DND-41 (cell line): ENCODE measurements at regions not wholly inside any gene's neighbourhood (a gene's known extent, or its start where the extent isn't known, plus 50 kb on each side); places are given as distances from the start of the nearest gene placed in this dataset.

Experiments used
- ATAC-seq: fragments of 200-7000 bp; cut with Tn5 transposase; 3 replicates; pipeline ENCODE4 v1.9.1; 2021; ENCODE audit warnings: low read depth; ENCODE audit not compliant: insufficient read depth
- DNase-seq: peaks from one replicate; pipeline ENCODE4 v3.0.0-alpha.2; 2020
- H2AFZ ChIP-seq: 2 replicates; pipeline ENCODE4 v1.6.0; 2012; ENCODE audit warnings: low read depth, low read length
- H3K27ac ChIP-seq: 2 replicates; pipeline ENCODE4 v1.5.1; 2012; ENCODE audit warnings: low read length, inconsistent platforms
- H3K27me3 ChIP-seq: fragments of 200-600 bp; sonication (generic); 2 replicates; pipeline ENCODE4 v1.6.0; 2012; ENCODE audit warnings: low read length, mild to moderate bottlenecking, inconsistent platforms; ENCODE audit not compliant: insufficient read depth, poor library complexity
- H3K36me3 ChIP-seq: 2 replicates; pipeline ENCODE4 v1.5.1; 2012; ENCODE audit warnings: low read length, inconsistent platforms; ENCODE audit not compliant: insufficient read depth
- H3K4me1 ChIP-seq: 2 replicates; pipeline ENCODE4 v1.5.1; 2012; ENCODE audit warnings: mild to moderate bottlenecking, low read length; ENCODE audit not compliant: insufficient read depth
- H3K4me2 ChIP-seq: 2 replicates; pipeline ENCODE4 v1.6.0; 2012; ENCODE audit warnings: mild to moderate bottlenecking, moderate library complexity, low read length, inconsistent platforms; ENCODE audit not compliant: insufficient read depth
- H3K4me3 ChIP-seq, 2 experiments: fragments of 200-600 bp in 1 of 2; shearing (Covaris generic) in 1 of 2; 2 replicates each; pipeline ENCODE4 v1.5.1; 2012 to 2016; ENCODE audit warnings: inconsistent platforms in 2 of 2, low read length in 2 of 2, mild to moderate bottlenecking in 2 of 2, low read depth in 1 of 2, moderate library complexity in 1 of 2
- H3K79me2 ChIP-seq: 2 replicates; pipeline ENCODE4 v1.6.0; 2012; ENCODE audit warnings: low read length, inconsistent platforms; ENCODE audit not compliant: insufficient read depth
- H3K9ac ChIP-seq: 2 replicates; pipeline ENCODE4 v1.6.0; 2012; ENCODE audit warnings: low read depth, mild to moderate bottlenecking, inconsistent platforms, low read length, moderate library complexity
- H3K9me3 ChIP-seq: 2 replicates; pipeline ENCODE4 v1.5.1; 2012; ENCODE audit warnings: low read length, moderate library complexity, mild to moderate bottlenecking, inconsistent platforms; ENCODE audit not compliant: insufficient read depth, severe bottlenecking
- H4K20me1 ChIP-seq: 2 replicates; pipeline ENCODE4 v1.6.0; 2012; ENCODE audit warnings: low read length; ENCODE audit not compliant: insufficient read depth
- EZH2 ChIP-seq: IDR thresholded peaks from 3 replicates; pipeline ENCODE4 v1.6.1; 2012; ENCODE audit warnings: borderline replicate concordance, low read depth, mild to moderate bottlenecking, moderate library complexity, low read length, inconsistent platforms; ENCODE audit not compliant: severe bottlenecking
- TF ChIP-seq, protein P1 (sequence below): IDR thresholded peaks from 2 replicates; pipeline ENCODE4 v1.5.1; 2012; ENCODE audit warnings: borderline replicate concordance, low read length, moderate library complexity, mild to moderate bottlenecking; ENCODE audit not compliant: poor library complexity, severe bottlenecking; ENCODE audit errors: extremely low read depth

DNA sequence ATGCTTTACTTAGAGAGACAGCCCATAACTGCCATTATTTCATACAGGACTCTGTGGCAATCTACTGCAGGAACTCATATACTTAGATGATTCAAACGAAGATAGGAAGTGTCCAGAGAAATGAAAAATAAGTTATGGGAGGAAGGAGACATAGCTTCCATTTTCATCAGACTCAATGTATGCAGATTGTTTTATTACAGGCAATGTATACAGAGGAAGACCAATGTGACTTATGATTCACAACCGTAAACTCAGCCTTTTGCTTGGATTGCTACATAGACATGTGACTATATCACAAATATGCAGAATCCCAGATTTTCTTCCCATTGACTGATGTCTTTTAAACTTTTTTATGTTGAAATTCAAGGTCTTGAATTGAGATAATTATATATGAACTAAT lies 793.4 kb downstream of the SATB2 start:
- no peak overlapping the region for H3K9ac ChIP-seq
- DNase-seq, result no peak
- H3K36me3 ChIP-seq, result no peaks in the 10 kb centered on the region
- no peaks in the 10 kb centered on the region for H3K4me1 ChIP-seq
- H3K27ac ChIP-seq, result no peak overlapping the region
- no peak for TF ChIP-seq EZH2
- TF ChIP-seq, protein P1, sequence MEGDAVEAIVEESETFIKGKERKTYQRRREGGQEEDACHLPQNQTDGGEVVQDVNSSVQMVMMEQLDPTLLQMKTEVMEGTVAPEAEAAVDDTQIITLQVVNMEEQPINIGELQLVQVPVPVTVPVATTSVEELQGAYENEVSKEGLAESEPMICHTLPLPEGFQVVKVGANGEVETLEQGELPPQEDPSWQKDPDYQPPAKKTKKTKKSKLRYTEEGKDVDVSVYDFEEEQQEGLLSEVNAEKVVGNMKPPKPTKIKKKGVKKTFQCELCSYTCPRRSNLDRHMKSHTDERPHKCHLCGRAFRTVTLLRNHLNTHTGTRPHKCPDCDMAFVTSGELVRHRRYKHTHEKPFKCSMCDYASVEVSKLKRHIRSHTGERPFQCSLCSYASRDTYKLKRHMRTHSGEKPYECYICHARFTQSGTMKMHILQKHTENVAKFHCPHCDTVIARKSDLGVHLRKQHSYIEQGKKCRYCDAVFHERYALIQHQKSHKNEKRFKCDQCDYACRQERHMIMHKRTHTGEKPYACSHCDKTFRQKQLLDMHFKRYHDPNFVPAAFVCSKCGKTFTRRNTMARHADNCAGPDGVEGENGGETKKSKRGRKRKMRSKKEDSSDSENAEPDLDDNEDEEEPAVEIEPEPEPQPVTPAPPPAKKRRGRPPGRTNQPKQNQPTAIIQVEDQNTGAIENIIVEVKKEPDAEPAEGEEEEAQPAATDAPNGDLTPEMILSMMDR, result no peak
- no peaks in the 10 kb centered on the region for H3K79me2 ChIP-seq
- H4K20me1 ChIP-seq, result no peaks in the 10 kb centered on the region
- no peak overlapping the region for H3K4me2 ChIP-seq
- no peak overlapping the region for H3K4me3 ChIP-seq
- no peaks in the 10 kb centered on the region for H3K9me3 ChIP-seq
- H3K27me3 ChIP-seq, result no peaks in the 10 kb centered on the region
- ATAC-seq, result no peak
- no peak overlapping the region for H2AFZ ChIP-seq

DNA sequence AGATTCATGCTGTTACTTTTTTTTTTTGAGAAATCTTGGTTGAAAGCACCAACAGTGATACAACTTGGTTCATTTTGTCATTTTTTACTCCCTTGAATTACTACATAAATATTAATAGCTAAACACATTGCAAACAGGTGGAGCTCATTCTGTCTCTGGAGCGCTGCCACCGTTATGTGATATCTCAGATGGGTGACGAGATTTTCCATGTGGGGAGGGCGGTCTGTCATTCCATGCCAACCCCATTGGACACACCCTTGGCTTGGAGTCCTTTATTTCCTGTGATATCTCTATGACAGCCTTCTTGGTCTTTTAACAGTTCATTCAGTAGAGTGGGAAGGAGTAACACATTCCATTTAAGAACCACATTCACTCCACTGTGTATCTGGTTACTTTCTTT lies 794.8 kb downstream of the SATB2 start:
- Histone ChIP-seq H3K9me3 (no peaks in the 10 kb centered on the region), H3K9ac (no peak overlapping the region), H2AFZ (no peak overlapping the region), H3K27me3 (no peaks in the 10 kb centered on the region), H3K27ac (no peak overlapping the region), H3K4me2 (no peak overlapping the region), H3K79me2 (no peaks in the 10 kb centered on the region), H4K20me1 (no peaks in the 10 kb centered on the region), H3K4me3 (no peak overlapping the region), H3K36me3 (no peaks in the 10 kb centered on the region), H3K4me1 (no peaks in the 10 kb centered on the region)
- no peak for ATAC-seq
- no peak for DNase-seq
- TF ChIP-seq EZH2, result no peak
- TF ChIP-seq, protein P1, result no peak

DNA sequence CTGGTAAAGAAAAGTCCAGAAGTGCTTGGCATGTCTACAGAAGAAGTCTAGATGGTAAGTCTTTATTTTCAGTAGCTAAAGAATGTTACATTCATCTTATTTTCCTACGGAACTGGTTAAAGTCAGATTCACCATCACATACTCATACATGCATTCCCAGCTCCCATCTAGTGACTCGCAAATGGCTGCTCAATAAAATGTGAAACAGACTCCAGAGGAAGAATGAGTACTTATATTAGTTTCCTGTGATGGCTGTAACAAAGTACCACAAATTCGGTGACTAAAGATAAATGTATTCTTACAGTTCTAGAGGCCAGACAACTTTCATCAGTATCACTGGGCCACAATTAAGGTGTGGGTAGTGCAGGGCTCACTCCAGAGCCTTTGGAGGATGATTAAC lies 797.2 kb downstream of the SATB2 start:
- Histone ChIP-seq H3K9me3 (no peaks in the 10 kb centered on the region), H3K4me2 (no peak overlapping the region), H3K27ac (no peak overlapping the region), H3K79me2 (no peaks in the 10 kb centered on the region), H3K36me3 (no peaks in the 10 kb centered on the region), H3K9ac (no peak overlapping the region), H3K4me3 (no peak overlapping the region), H4K20me1 (no peaks in the 10 kb centered on the region), H2AFZ (no peak overlapping the region), H3K4me1 (no peaks in the 10 kb centered on the region), H3K27me3 (no peaks in the 10 kb centered on the region)
- ATAC-seq (no peak), DNase-seq (no peak)
- no peak for TF ChIP-seq EZH2
- TF ChIP-seq, protein P1, result no peak

DNA sequence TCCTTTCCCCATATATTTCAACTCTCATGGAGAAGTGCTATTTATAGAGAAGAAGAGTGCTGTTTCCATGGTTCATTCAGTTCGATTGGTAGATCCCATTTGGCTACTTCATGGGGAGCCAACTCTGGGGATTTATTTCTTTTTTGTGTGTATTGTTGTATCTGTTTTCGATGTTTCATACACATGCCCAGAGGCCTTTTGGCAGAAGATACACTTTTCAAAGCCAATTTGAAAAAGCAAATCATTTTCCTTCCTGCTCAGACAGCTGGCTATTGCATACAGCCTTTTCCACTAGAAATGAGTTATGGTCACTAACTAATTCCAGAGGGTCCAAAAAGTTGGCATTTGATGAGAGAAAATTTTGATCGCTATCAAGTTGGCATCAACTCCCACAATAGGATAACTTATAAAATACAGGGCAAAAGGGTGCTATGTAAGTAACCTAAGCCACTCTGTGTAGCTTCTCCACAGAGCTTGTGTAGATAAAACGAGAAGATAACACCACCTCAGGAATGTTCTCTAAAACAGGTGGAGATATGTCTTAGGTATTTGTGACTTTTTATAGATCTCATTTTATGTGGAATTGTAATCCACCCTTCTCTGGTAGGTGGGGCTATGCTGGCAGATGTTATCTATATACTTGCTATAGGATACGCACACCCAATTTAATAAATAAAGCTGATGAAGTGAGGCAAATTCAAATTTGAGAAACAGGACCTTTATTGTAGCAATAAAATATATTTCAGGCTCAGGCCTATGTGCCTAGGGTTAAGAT lies 798.5 kb downstream of the SATB2 start:
- H2AFZ ChIP-seq, result no peak overlapping the region
- no peak for TF ChIP-seq EZH2
- TF ChIP-seq, protein P1, result no peak
- H4K20me1 ChIP-seq, result no peaks in the 10 kb centered on the region
- no peak overlapping the region for H3K9ac ChIP-seq
- H3K36me3 ChIP-seq, result no peaks in the 10 kb centered on the region
- H3K79me2 ChIP-seq, result no peaks in the 10 kb centered on the region
- no peaks in the 10 kb centered on the region for H3K27me3 ChIP-seq
- H3K4me1 ChIP-seq, result no peaks in the 10 kb centered on the region
- no peak overlapping the region for H3K4me3 ChIP-seq
- no peak overlapping the region for H3K4me2 ChIP-seq
- no peaks in the 10 kb centered on the region for H3K9me3 ChIP-seq
- no peak overlapping the region for H3K27ac ChIP-seq
- DNase-seq (no peak), ATAC-seq (no peak)
